Glomerular visceral epithelial cell (primary cell): ENCODE measurements at regions not wholly inside any gene's neighbourhood (a gene's known extent, or its start where the extent isn't known, plus 50 kb on each side); places are given as distances from the start of the nearest gene placed in this dataset.
"Not testable (repeated sequence)": the region's sequence is repeated elsewhere in the genome, so short reads cannot be mapped to it uniquely, and the experiment has no call there.

Experiments
- DNase-seq: peaks from one replicate; pipeline ENCODE4 v3.0.0-alpha.2; 2016; ENCODE audit errors: extremely low spot score

DNA sequence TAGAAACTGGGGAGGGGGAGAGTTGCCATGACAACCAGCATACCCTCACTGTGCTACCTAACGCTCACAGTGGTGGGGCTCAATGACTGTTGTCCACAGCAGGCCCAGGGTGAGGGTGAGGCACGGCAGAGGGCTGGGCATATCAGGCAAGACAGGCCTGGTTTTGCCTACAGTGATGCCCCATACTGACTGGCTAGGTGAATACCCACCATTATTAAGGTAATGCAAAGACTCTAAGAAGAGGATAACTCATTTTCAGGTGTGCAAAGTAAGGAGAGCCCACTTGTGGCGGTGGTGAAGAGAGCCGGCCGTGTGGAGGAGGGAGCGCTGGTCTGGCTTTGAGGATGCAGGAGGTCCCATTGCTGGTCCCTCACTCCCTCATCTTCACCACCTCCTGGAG, 422.3 kb downstream of the FUT8 start:
- DNase-seq: no peak

DNA sequence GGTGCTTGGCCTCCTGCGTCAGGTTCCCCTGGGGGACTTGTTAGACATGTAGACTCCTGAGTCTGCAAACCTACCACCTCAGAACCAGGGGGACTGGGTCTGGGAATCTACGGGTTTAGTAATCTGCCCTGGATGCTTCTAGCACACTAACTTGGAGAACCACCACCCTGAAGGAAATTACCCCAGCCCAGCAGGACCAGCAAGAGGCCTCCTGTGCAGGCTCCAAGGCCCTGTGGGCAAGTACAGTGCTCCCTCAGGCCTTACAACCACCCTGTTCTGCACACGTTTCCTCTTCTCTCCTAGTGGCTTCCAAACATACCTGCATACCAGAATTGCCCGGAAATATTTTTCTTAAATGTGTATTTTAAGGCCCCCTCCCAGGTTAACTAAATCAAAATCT, 423.0 kb downstream of the FUT8 start:
- DNase-seq: no peak

DNA sequence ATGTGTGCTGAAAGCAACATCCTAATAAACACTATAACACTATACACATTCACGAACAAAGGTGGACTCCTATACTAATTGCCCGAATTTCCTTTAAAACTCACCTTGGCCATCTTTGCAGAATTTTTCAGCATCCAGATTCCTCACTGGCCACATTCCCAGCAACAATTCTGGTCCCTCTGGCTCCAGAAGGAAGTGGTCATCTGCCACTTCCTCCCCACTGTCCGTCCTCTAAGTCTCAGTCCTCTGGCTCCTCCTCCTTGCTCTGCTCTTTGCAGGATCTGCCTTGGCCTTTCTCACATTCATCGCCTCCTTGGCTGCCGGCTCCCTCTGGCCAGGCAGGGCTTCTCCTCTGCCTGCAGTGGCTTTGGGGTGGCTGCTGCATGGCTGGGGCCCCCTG, 426.0 kb downstream of the FUT8 start:
- no peak for DNase-seq

GRCh38 chr14:65840118-65840751, 427.7 kb downstream of the FUT8 start:
- DNase-seq: no peak

- no peak for DNase-seq
These were observed 428.3 kb downstream of the FUT8 start for GRCh38 chr14:65840786-65841185.

- no peak for DNase-seq
These were observed 433.8 kb downstream of the FUT8 start for GRCh38 chr14:65846196-65846868.

- DNase-seq: no peak
These were observed 434.7 kb downstream of the FUT8 start for GRCh38 chr14:65847075-65847847.

- not testable (repeated sequence) for DNase-seq
These were observed 435.4 kb downstream of the FUT8 start for GRCh38 chr14:65847931-65848330.

DNA sequence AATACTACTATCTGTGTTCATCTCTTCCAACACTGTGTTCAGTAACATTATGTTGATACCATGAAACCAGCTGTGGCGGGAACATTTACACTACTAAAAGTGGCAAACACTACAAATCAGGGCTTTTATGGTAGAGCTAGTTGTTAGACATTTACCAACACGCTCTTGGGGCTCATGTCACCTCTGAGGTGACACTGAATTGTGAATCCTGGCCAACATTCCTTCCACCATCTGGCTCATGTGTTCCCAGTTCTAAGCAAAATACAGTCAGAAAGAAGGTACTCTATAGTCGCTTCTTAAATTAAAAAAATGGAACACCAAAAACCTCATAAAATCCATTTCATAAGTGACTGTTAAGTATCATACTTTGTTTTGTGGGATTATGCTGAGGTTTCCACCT, 436.6 kb downstream of the FUT8 start:
- DNase-seq: no peak

DNA sequence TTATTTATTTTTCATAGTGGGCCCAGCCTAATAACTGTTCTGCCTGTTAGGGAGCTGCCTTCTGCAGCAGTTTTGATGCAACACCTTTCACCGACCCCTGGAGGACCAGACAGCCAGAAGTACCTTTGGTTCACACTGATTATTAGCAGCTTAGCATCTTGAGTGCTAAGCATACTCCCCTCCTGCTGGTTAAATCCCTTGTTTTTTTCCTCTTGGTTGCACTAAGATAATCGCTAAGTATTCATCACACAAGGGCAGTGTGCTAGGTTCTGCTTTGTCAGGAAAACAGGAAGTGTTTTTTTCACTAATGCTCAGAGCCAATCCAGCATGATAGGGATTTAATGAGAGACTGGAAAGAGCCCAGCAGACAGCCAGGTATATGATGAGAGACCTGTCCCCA, 437.0 kb downstream of the FUT8 start:
- no peak for DNase-seq

- DNase-seq: no peak
These were observed 438.1 kb downstream of the FUT8 start for GRCh38 chr14:65850429-65851135.

- no peak for DNase-seq
These were observed 440.2 kb downstream of the FUT8 start for GRCh38 chr14:65852689-65853088.

DNA sequence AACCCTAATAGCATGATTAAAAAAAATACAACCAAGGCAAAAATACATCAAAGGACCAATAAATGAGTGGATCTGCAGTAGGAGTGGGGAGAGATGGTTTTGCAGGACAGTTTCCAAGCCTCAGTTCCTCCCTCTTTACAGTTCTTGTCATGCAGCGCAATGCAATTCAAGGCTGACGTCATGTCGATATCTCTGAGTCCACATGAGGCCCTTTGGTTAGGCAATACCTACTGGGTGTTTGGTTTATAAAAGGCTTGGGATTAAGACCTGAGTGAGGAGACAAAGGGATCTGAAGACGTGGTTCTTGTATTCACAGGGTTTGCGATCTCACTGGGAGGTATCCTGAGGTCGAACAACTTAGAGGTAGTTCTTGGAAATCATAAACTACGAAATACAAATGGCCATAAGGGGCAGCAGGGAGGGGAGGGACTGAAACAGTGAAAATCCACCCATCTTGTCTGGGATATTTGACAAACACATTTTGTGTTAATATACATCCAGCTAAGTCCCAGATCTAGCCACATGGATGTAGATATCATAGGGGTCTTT, 441.0 kb downstream of the FUT8 start:
- DNase-seq: no peak

- DNase-seq: no peak
These were observed 441.7 kb downstream of the FUT8 start for GRCh38 chr14:65854215-65854614.

GRCh38 chr14:65860956-65861611, 448.6 kb downstream of the FUT8 start:
- no peak for DNase-seq

- no peak for DNase-seq
These were observed 452.0 kb downstream of the FUT8 start for GRCh38 chr14:65864549-65864948.

DNA sequence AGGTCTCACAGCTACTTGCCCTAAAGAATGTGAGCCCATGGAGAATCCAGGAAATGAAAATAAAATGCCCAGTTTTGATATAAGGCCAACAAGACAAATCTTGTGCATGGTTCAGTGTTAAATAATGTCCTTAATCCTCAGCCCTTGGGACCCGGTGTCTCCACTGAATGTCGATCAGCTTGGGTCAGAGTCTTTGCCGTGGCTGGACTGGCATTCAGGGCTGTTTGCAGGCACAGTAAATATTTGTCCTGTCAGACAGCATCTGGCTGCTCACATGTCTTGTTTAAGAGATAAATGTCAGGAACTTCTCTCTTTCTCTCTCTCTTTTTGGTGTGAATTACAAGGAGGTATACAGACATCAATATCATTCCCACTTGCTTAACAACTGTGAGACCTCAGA, 452.5 kb downstream of the FUT8 start:
- no peak for DNase-seq

GRCh38 chr14:65866448-65866847, 453.9 kb downstream of the FUT8 start:
- no peak for DNase-seq

GRCh38 chr14:65866886-65867285, 454.4 kb downstream of the FUT8 start:
- DNase-seq: no peak

DNA sequence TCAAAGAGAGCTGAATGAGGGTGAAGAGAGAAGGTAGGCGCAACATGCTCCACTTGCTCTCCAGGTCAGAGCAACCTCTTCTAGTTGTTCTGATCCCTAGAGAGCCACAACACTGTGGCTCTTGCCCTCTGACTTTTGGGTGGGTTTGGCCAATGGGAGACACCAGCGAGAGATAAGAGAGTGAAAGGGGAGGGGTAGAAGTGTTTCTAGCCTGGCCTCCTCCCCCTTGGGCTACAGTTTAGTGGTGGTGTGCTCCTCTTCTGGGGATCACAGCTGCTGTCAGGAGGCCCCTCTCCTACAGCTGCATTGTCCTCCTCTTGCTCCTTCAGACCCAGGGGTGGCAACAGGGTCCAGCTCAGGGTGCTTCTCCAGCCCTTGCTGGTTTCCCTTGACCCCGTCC, 454.8 kb downstream of the FUT8 start:
- no peak for DNase-seq

- no peak for DNase-seq
These were observed 460.0 kb downstream of the FUT8 start for GRCh38 chr14:65872536-65872935.

DNA sequence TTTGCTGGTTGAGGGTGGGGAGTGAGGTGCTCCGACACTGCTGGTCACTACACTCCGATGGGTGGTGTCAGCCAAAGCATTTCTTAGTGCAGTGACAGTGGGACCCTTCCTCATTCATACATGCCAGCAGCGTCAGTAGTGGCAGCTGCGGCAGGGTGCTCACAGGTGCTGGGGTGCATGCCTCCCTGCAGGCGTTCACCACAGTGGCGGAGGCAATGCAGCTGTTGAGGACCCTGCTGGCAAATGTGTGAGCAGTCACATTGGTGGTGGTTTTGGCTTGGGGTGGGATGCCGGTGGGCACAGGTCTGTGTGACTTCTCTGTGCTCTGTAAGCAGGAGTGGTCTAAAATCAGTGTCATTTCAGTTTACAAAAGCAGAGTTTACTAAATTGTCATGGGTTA, 464.6 kb downstream of the FUT8 start:
- no peak for DNase-seq
